ENCODE measurements at regions not wholly inside any gene's neighbourhood (a gene's known extent, or its start where the extent isn't known, plus 50 kb on each side); places are given as distances from the start of the nearest gene placed in this dataset.

GRCh38 chr10:128604025-128604424, 477.8 kb upstream of the MKI67 start:
- TF ChIP-seq CTCF (IDR thresholded peaks at IDR 0.05; ENCODE audit: borderline replicate concordance, insufficient read depth, low read depth, low read length): no peak
- H3K4me3 ChIP-seq (ENCODE audit: low read depth, low read length): no peak overlapping the region

GRCh38 chr10:128605180-128605579, 479.0 kb upstream of the MKI67 start:
- no peak overlapping the region for H3K4me3 ChIP-seq (ENCODE audit: low read depth, low read length)
- TF ChIP-seq CTCF (IDR thresholded peaks at IDR 0.05; ENCODE audit: borderline replicate concordance, insufficient read depth, low read depth, low read length): no peak

- TF ChIP-seq CTCF (IDR thresholded peaks at IDR 0.05; ENCODE audit: borderline replicate concordance, insufficient read depth, low read depth, low read length): no peak
- H3K4me3 ChIP-seq (ENCODE audit: low read depth, low read length): no peak overlapping the region
These were observed 479.8 kb upstream of the MKI67 start for GRCh38 chr10:128606055-128606454.

GRCh38 chr10:128608791-128609190, 482.6 kb upstream of the MKI67 start:
- TF ChIP-seq CTCF (IDR thresholded peaks at IDR 0.05; ENCODE audit: borderline replicate concordance, insufficient read depth, low read depth, low read length): no peak
- H3K4me3 ChIP-seq (ENCODE audit: low read depth, low read length): no peak overlapping the region

GRCh38 chr10:128609460-128609859, 483.2 kb upstream of the MKI67 start:
- no peak overlapping the region for H3K4me3 ChIP-seq (ENCODE audit: low read depth, low read length)
- no peak for TF ChIP-seq CTCF (IDR thresholded peaks at IDR 0.05; ENCODE audit: borderline replicate concordance, insufficient read depth, low read depth, low read length)

GRCh38 chr10:128610113-128610512, 483.9 kb upstream of the MKI67 start:
- no peak overlapping the region for H3K4me3 ChIP-seq (ENCODE audit: low read depth, low read length)
- no peak for TF ChIP-seq CTCF (IDR thresholded peaks at IDR 0.05; ENCODE audit: borderline replicate concordance, insufficient read depth, low read depth, low read length)

- H3K4me3 ChIP-seq (ENCODE audit: low read depth, low read length): no peak overlapping the region
- no peak for TF ChIP-seq CTCF (IDR thresholded peaks at IDR 0.05; ENCODE audit: borderline replicate concordance, insufficient read depth, low read depth, low read length)
These were observed 486.0 kb upstream of the MKI67 start for GRCh38 chr10:128612195-128612594.
